RWPE1 (cell line): ENCODE measurements at regions not wholly inside any gene's neighbourhood (a gene's known extent, or its start where the extent isn't known, plus 50 kb on each side); places are given as distances from the start of the nearest gene placed in this dataset.
"Not testable (repeated sequence)": the region's sequence is repeated elsewhere in the genome, so short reads cannot be mapped to it uniquely, and the experiment has no call there.

Source experiments
- CTCF ChIA-PET: fragments of 350-600 bp; sonication (Branson Sonifier 250); formaldehyde crosslinking; extraction: SDS; loops from one replicate; lab custom pipeline; 2021; lab: Yijun Ruan, JAX
- POLR2A ChIA-PET: fragments of 400-600 bp; formaldehyde crosslinking; extraction: SDS; loops from one replicate; lab custom pipeline; 2020; ENCODE audit warnings: antibody characterized with exemption; ENCODE audit not compliant: low non-redundant PET; lab: Yijun Ruan, JAX
- DNase-seq: peaks from one replicate; pipeline ENCODE4 v3.0.0; 2012; ENCODE audit warnings: low spot score
- H3K27ac ChIP-seq: fragments of 450-650 bp; 2 replicates; pipeline ENCODE4 v1.5.1; 2017
- CTCF ChIP-seq: fragments of 450-650 bp; conservative IDR thresholded peaks from 2 replicates; pipeline ENCODE4 v1.5.1; 2017; ENCODE audit warnings: low read depth, mild to moderate bottlenecking

- DNase-seq: no peak
- no peak overlapping the region for H3K27ac ChIP-seq
- POLR2A ChIA-PET: no interaction called here
- CTCF ChIA-PET: interaction anchor here (1.1 kb wide), 1 partner anchor 10 kb away, joined by 3 read pairs; no protein-coding TSS in a partner anchor
- TF ChIP-seq CTCF: no peak
Observed at GRCh38 chr7:68248973-68249372, 1252.3 kb downstream of the TYW1 start.

- ChIA-PET CTCF (no interaction called here), POLR2A (no interaction called here)
- H3K27ac ChIP-seq: no peak overlapping the region
- DNase-seq: no peak
- TF ChIP-seq CTCF: no peak
Observed at GRCh38 chr7:68249611-68250010, 1253.0 kb downstream of the TYW1 start.

- H3K27ac ChIP-seq: no peak overlapping the region
- ChIA-PET POLR2A (no interaction called here), CTCF (no interaction called here)
- no peak for DNase-seq
- no peak for TF ChIP-seq CTCF
Observed at GRCh38 chr7:68250143-68250542, 1253.5 kb downstream of the TYW1 start.

GRCh38 chr7:68254815-68255214 lies 1258.2 kb downstream of the TYW1 start:
- POLR2A ChIA-PET, H3K27ac ChIP-seq, CTCF ChIA-PET, DNase-seq: not testable (repeated sequence)

GRCh38 chr7:68256295-68256694 lies 1259.7 kb downstream of the TYW1 start:
- TF ChIP-seq CTCF: no peak
- no peak overlapping the region for H3K27ac ChIP-seq
- CTCF ChIA-PET: no interaction called here
- DNase-seq: no peak
- POLR2A ChIA-PET: no interaction called here

GRCh38 chr7:68258609-68259008 lies 1262.0 kb downstream of the TYW1 start:
- no peak for DNase-seq
- ChIA-PET POLR2A (no interaction called here), CTCF (interaction anchor here (0.6 to 0.9 kb wide), 2 partner anchors 10 to 411 kb away, joined by 3 to 4 read pairs; no protein-coding TSS in a partner anchor)
- no peak for TF ChIP-seq CTCF
- no peak overlapping the region for H3K27ac ChIP-seq

- POLR2A ChIA-PET: no interaction called here
- no peak for DNase-seq
- CTCF ChIA-PET: no interaction called here
- H3K27ac ChIP-seq: no peak overlapping the region
- TF ChIP-seq CTCF: no peak
Observed at GRCh38 chr7:68265258-68265657, 1268.6 kb downstream of the TYW1 start.
